ENCODE measurements at regions not wholly inside any gene's neighbourhood (a gene's known extent, or its start where the extent isn't known, plus 50 kb on each side); places are given as distances from the start of the nearest gene placed in this dataset.

- TF ChIP-seq, protein P1, sequence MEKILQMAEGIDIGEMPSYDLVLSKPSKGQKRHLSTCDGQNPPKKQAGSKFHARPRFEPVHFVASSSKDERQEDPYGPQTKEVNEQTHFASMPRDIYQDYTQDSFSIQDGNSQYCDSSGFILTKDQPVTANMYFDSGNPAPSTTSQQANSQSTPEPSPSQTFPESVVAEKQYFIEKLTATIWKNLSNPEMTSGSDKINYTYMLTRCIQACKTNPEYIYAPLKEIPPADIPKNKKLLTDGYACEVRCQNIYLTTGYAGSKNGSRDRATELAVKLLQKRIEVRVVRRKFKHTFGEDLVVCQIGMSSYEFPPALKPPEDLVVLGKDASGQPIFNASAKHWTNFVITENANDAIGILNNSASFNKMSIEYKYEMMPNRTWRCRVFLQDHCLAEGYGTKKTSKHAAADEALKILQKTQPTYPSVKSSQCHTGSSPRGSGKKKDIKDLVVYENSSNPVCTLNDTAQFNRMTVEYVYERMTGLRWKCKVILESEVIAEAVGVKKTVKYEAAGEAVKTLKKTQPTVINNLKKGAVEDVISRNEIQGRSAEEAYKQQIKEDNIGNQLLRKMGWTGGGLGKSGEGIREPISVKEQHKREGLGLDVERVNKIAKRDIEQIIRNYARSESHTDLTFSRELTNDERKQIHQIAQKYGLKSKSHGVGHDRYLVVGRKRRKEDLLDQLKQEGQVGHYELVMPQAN (conservative IDR thresholded peaks at IDR 0.05): no peak
- TF ChIP-seq, protein P2, sequence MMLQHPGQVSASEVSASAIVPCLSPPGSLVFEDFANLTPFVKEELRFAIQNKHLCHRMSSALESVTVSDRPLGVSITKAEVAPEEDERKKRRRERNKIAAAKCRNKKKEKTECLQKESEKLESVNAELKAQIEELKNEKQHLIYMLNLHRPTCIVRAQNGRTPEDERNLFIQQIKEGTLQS (IDR thresholded peaks at IDR 0.05; ENCODE audit: borderline replicate concordance, extremely low read depth, low read depth, low read length): no peak
- no peak for TF ChIP-seq NR2F1 (conservative IDR thresholded peaks at IDR 0.05)
- TF ChIP-seq, protein P3, sequence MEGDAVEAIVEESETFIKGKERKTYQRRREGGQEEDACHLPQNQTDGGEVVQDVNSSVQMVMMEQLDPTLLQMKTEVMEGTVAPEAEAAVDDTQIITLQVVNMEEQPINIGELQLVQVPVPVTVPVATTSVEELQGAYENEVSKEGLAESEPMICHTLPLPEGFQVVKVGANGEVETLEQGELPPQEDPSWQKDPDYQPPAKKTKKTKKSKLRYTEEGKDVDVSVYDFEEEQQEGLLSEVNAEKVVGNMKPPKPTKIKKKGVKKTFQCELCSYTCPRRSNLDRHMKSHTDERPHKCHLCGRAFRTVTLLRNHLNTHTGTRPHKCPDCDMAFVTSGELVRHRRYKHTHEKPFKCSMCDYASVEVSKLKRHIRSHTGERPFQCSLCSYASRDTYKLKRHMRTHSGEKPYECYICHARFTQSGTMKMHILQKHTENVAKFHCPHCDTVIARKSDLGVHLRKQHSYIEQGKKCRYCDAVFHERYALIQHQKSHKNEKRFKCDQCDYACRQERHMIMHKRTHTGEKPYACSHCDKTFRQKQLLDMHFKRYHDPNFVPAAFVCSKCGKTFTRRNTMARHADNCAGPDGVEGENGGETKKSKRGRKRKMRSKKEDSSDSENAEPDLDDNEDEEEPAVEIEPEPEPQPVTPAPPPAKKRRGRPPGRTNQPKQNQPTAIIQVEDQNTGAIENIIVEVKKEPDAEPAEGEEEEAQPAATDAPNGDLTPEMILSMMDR (IDR thresholded peaks at IDR 0.05 in 2 of 3, conservative IDR thresholded peaks at IDR 0.05 in 1 of 3; ENCODE audit: control insufficient read depth in 2 of 3, extremely low read depth in 1 of 3, insufficient read depth in 1 of 3, low read depth in 3 of 3, low read length in 3 of 3): no peak
- TF ChIP-seq POLR2A (IDR thresholded peaks at IDR 0.05; ENCODE audit: low read depth, low read length): no peak
- no peak for TF ChIP-seq SPI1 (IDR thresholded peaks at IDR 0.05; ENCODE audit: borderline replicate concordance, insufficient read depth, low read depth, low read length)
- no peak for TF ChIP-seq EZH2 (IDR thresholded peaks at IDR 0.05; ENCODE audit: borderline replicate concordance, control insufficient read depth, low read depth, low read length)
- no peak for TF ChIP-seq NRF1 (conservative IDR thresholded peaks at IDR 0.05; ENCODE audit: low read depth, low read length)
These were observed 269.7 kb upstream of the ASIC2 start for GRCh38 chr17:33562792-33563191.

Data from GM12878 (cell line).